Sigmoid colon (tissue), 4 donors: ENCODE measurements at regions not wholly inside any gene's neighbourhood (a gene's known extent, or its start where the extent isn't known, plus 50 kb on each side); places are given as distances from the start of the nearest gene placed in this dataset.

Experiments
- CTCF ChIP-seq, 4 experiments: fragments of 450-650 bp in 3 of 4; fragments of 200-600 bp in 1 of 4; IDR thresholded peaks; one replicate each; pipeline ENCODE4 v1.5.1; 2016 to 2019; ENCODE audit warnings: antibody characterized with exemption in 4 of 4, mild to moderate bottlenecking in 3 of 4, moderate library complexity in 2 of 4
- EP300 ChIP-seq, 4 donors: sonication (generic); formaldehyde crosslinking; IDR thresholded peaks; one replicate each; pipeline ENCODE4 v1.6.1; 2017; ENCODE audit warnings: antibody characterized with exemption in 4 of 4
- POLR2A ChIP-seq, 2 donors: fragments of 450-650 bp; IDR thresholded peaks; one replicate each; pipeline ENCODE4 v1.6.1; 2016; ENCODE audit warnings: antibody characterized with exemption in 2 of 2, mild to moderate bottlenecking in 2 of 2, moderate library complexity in 2 of 2
- POLR2AphosphoS5 ChIP-seq, 4 donors: sonication (generic); formaldehyde crosslinking; IDR thresholded peaks; one replicate each; pipeline ENCODE4 v1.6.1; 2017; ENCODE audit warnings: antibody characterized with exemption in 4 of 4

- TF ChIP-seq EP300 (IDR thresholded peaks at IDR 0.05) (no peak), CTCF (IDR thresholded peaks at IDR 0.05) (no peak), POLR2A (IDR thresholded peaks at IDR 0.05) (no peak), POLR2AphosphoS5 (IDR thresholded peaks at IDR 0.05) (no peak)
Measured at GRCh38 chr17:69999253-69999652, 75.8 kb upstream of the KCNJ16 start.
